ENCODE measurements at regions not wholly inside any gene's neighbourhood (a gene's known extent, or its start where the extent isn't known, plus 50 kb on each side); places are given as distances from the start of the nearest gene placed in this dataset.

DNA sequence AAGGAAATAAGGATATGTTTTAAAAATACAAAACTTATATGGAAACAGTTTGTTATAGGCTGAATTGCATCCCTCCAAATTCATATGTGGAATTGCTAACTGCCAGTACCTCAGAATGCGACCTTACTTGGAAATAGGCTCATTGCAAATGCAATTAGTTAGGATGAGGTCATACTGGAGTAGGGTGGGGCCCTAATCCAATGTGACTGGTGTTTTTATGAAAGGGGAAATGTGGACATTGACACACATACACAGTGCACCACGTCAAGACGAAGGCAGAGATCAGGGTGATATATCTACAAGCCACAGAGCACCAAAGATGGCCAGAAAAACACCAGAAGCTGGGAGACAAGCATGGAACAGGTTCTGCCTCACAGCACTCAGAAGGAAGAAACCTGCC, 494.2 kb downstream of the TSN start:
- CTCF ChIA-PET (ENCODE audit: low intra/inter-chr PET ratio): no interaction called here
- TF ChIP-seq RUNX1 (IDR thresholded peaks at IDR 0.05; ENCODE audit: low read depth) (no peak), ZNF75A (CRISPR knock-in tag; IDR thresholded peaks at IDR 0.05) (no peak), MXI1 (IDR thresholded peaks at IDR 0.05; ENCODE audit: low read depth, low read length) (no peak), POLR2G (IDR thresholded peaks at IDR 0.05; ENCODE audit: low read depth, low read length) (no peak)
- TF ChIP-seq, protein P1, sequence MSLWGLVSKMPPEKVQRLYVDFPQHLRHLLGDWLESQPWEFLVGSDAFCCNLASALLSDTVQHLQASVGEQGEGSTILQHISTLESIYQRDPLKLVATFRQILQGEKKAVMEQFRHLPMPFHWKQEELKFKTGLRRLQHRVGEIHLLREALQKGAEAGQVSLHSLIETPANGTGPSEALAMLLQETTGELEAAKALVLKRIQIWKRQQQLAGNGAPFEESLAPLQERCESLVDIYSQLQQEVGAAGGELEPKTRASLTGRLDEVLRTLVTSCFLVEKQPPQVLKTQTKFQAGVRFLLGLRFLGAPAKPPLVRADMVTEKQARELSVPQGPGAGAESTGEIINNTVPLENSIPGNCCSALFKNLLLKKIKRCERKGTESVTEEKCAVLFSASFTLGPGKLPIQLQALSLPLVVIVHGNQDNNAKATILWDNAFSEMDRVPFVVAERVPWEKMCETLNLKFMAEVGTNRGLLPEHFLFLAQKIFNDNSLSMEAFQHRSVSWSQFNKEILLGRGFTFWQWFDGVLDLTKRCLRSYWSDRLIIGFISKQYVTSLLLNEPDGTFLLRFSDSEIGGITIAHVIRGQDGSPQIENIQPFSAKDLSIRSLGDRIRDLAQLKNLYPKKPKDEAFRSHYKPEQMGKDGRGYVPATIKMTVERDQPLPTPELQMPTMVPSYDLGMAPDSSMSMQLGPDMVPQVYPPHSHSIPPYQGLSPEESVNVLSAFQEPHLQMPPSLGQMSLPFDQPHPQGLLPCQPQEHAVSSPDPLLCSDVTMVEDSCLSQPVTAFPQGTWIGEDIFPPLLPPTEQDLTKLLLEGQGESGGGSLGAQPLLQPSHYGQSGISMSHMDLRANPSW (CRISPR knock-in tag; IDR thresholded peaks at IDR 0.05): no peak
- TF ChIP-seq, protein P2, sequence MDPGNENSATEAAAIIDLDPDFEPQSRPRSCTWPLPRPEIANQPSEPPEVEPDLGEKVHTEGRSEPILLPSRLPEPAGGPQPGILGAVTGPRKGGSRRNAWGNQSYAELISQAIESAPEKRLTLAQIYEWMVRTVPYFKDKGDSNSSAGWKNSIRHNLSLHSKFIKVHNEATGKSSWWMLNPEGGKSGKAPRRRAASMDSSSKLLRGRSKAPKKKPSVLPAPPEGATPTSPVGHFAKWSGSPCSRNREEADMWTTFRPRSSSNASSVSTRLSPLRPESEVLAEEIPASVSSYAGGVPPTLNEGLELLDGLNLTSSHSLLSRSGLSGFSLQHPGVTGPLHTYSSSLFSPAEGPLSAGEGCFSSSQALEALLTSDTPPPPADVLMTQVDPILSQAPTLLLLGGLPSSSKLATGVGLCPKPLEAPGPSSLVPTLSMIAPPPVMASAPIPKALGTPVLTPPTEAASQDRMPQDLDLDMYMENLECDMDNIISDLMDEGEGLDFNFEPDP (CRISPR knock-in tag; IDR thresholded peaks at IDR 0.05): no peak
- TF ChIP-seq, protein P3, sequence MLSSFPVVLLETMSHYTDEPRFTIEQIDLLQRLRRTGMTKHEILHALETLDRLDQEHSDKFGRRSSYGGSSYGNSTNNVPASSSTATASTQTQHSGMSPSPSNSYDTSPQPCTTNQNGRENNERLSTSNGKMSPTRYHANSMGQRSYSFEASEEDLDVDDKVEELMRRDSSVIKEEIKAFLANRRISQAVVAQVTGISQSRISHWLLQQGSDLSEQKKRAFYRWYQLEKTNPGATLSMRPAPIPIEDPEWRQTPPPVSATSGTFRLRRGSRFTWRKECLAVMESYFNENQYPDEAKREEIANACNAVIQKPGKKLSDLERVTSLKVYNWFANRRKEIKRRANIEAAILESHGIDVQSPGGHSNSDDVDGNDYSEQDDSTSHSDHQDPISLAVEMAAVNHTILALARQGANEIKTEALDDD (IDR thresholded peaks at IDR 0.05): no peak
- no peaks in the 10 kb centered on the region for H3K9me3 ChIP-seq (replicated peaks; ENCODE audit: control insufficient read depth, insufficient read depth, low read depth, low read length)
- no peak overlapping the region for H3K27ac ChIP-seq (ENCODE audit: extremely low read depth, low read depth, low read length)
- H4K20me1 ChIP-seq (replicated peaks; ENCODE audit: control insufficient read depth, insufficient read depth, low read length): no peaks in the 10 kb centered on the region
- no peak overlapping the region for H3K4me3 ChIP-seq
- BruUV-seq (replicated peaks): no TSS peak
- no peaks in the 10 kb centered on the region for H3K27me3 ChIP-seq (ENCODE audit: control insufficient read depth in 2 of 2, insufficient read depth in 2 of 2, low read length in 2 of 2)
- FAIRE-seq: no peak
- no peak for ATAC-seq
- H3K4me1 ChIP-seq (replicated peaks in 1 of 2; ENCODE audit: control insufficient read depth in 2 of 2, insufficient read depth in 2 of 2, low read length in 2 of 2): no peaks in the 10 kb centered on the region
- no peaks in the 10 kb centered on the region for H3K79me2 ChIP-seq (ENCODE audit: control insufficient read depth, insufficient read depth, low read length)
- POLR2A ChIA-PET: interaction anchor here (0.9 kb wide), 1 partner anchor 9 kb away, joined by 3 read pairs; no protein-coding TSS in a partner anchor
- H3K9ac ChIP-seq (ENCODE audit: insufficient read depth in 1 of 2, low read depth in 2 of 2, low read length in 2 of 2): no peak overlapping the region
- H2AFZ ChIP-seq (ENCODE audit: low read depth, low read length): no peak overlapping the region
- no peak overlapping the region for H3K4me2 ChIP-seq (ENCODE audit: insufficient read depth, low read length)
- intact Hi-C loops (cut with micrococcal nuclease): no loop called here
- in situ Hi-C loops (cut with MboI): no loop called here
- no peaks in the 10 kb centered on the region for H3K9me1 ChIP-seq (ENCODE audit: control insufficient read depth, insufficient read depth, low read length)
- WGBS (ENCODE audit: insufficient coverage, low coverage, missing lambda C conversion rate): 0% methylated on average over 3 of the region's 3 CpGs
- H3K36me3 ChIP-seq (ENCODE audit: control insufficient read depth, insufficient read depth, low read length): no peaks in the 10 kb centered on the region
- no peak for DNase-seq (ENCODE audit: extremely low read depth in 1 of 4, low spot score in 3 of 4)
